22Rv1 (cell line): ENCODE measurements at regions not wholly inside any gene's neighbourhood (a gene's known extent, or its start where the extent isn't known, plus 50 kb on each side); places are given as distances from the start of the nearest gene placed in this dataset.

ENCODE experiments used
- ZFX ChIP-seq: fragments of 450-650 bp; IDR thresholded peaks from 2 replicates; pipeline ENCODE4 v1.6.1; 2017; ENCODE audit warnings: antibody characterized with exemption, borderline replicate concordance
- TF ChIP-seq, protein P1 (sequence below): fragments of 450-650 bp; IDR thresholded peaks from 2 replicates; pipeline ENCODE4 v1.5.1; 2017; ENCODE audit warnings: mild to moderate bottlenecking

DNA sequence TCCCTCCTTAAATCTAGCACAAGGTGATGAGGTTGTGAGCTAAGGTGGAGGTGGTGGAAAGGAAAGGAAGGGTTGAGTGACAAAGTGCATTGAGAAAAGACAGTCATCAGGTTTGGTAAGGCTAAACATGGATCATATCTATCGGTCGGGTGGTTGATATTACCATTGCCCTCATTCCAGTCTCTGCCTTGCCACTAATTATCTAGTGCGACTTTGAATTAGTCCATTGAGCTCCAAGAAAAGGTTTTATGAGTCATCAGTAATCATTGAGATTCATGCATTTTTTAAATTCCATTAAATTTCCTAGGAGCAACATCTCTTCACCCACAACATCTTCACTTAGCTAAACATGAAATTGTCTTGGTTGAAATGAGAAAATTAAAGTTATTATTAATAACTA is 68.9 kb upstream of the FRMD4A start:
- TF ChIP-seq, protein P1, sequence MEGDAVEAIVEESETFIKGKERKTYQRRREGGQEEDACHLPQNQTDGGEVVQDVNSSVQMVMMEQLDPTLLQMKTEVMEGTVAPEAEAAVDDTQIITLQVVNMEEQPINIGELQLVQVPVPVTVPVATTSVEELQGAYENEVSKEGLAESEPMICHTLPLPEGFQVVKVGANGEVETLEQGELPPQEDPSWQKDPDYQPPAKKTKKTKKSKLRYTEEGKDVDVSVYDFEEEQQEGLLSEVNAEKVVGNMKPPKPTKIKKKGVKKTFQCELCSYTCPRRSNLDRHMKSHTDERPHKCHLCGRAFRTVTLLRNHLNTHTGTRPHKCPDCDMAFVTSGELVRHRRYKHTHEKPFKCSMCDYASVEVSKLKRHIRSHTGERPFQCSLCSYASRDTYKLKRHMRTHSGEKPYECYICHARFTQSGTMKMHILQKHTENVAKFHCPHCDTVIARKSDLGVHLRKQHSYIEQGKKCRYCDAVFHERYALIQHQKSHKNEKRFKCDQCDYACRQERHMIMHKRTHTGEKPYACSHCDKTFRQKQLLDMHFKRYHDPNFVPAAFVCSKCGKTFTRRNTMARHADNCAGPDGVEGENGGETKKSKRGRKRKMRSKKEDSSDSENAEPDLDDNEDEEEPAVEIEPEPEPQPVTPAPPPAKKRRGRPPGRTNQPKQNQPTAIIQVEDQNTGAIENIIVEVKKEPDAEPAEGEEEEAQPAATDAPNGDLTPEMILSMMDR: no peak
- TF ChIP-seq ZFX: no peak
